ENCODE measurements at regions not wholly inside any gene's neighbourhood (a gene's known extent, or its start where the extent isn't known, plus 50 kb on each side); places are given as distances from the start of the nearest gene placed in this dataset.

GRCh38 chr3:152615681-152616080, 219.2 kb upstream of the P2RY1 start:
- H3K27me3 ChIP-seq (ENCODE audit: insufficient read depth in 3 of 3, low read length in 2 of 3), result no peaks in the 10 kb centered on the region
- no peaks in the 10 kb centered on the region for H3K4me1 ChIP-seq
- H3K9me3 ChIP-seq, result no peaks in the 10 kb centered on the region
- no peak for DNase-seq
- H3K27ac ChIP-seq, result no peak overlapping the region
- 83 to 86% (median 86%) methylated on average over 10 of the region's 10 CpGs for WGBS, 3 donors
- no peaks in the 10 kb centered on the region for H3K36me3 ChIP-seq (ENCODE audit: insufficient read depth in 1 of 2, low read depth in 1 of 2)
- no peak overlapping the region for H3K4me3 ChIP-seq
- TF ChIP-seq CTCF (IDR thresholded peaks at IDR 0.05), result no peak
- no peak for ATAC-seq
- intact Hi-C loops (cut with DNase I), result no loop called here

- Histone ChIP-seq H3K27ac (no peak overlapping the region), H3K4me3 (no peak overlapping the region), H3K4me1 (peaks cover 7% of the 10 kb centered on the region), H3K36me3 (ENCODE audit: insufficient read depth in 1 of 2, low read depth in 1 of 2) (no peaks in the 10 kb centered on the region), H3K27me3 (ENCODE audit: insufficient read depth in 3 of 3, low read length in 2 of 3) (no peaks in the 10 kb centered on the region), H3K9me3 (no peaks in the 10 kb centered on the region)
- DNase-seq (no peak), ATAC-seq (no peak)
- no peak for TF ChIP-seq CTCF (IDR thresholded peaks at IDR 0.05)
- intact Hi-C loops (cut with DNase I), result no loop called here
Measured at GRCh38 chr3:152617609-152618008, 217.3 kb upstream of the P2RY1 start.

GRCh38 chr3:152618529-152618928, 216.4 kb upstream of the P2RY1 start:
- Histone ChIP-seq H3K27ac (no peak overlapping the region), H3K4me1 (peaks cover 9% of the 10 kb centered on the region), H3K9me3 (no peaks in the 10 kb centered on the region), H3K36me3 (ENCODE audit: insufficient read depth in 1 of 2, low read depth in 1 of 2) (no peaks in the 10 kb centered on the region), H3K4me3 (no peak overlapping the region), H3K27me3 (ENCODE audit: insufficient read depth in 3 of 3, low read length in 2 of 3) (no peaks in the 10 kb centered on the region)
- no peak for TF ChIP-seq CTCF (IDR thresholded peaks at IDR 0.05)
- intact Hi-C loops (cut with DNase I), result no loop called here
- ATAC-seq, result no peak
- no peak for DNase-seq
- WGBS, 3 donors, result 84 to 100% (median 93%) methylated on average over 1 of the region's 1 CpG

- peaks cover 9% of the 10 kb centered on the region for H3K4me1 ChIP-seq
- no peak for ATAC-seq
- no peaks in the 10 kb centered on the region for H3K36me3 ChIP-seq (ENCODE audit: insufficient read depth in 1 of 2, low read depth in 1 of 2)
- no peak overlapping the region for H3K4me3 ChIP-seq
- intact Hi-C loops (cut with DNase I), result no loop called here
- DNase-seq, result no peak
- no peaks in the 10 kb centered on the region for H3K27me3 ChIP-seq (ENCODE audit: insufficient read depth in 3 of 3, low read length in 2 of 3)
- H3K9me3 ChIP-seq, result no peaks in the 10 kb centered on the region
- no peak overlapping the region for H3K27ac ChIP-seq
- 68 to 82% (median 71%) methylated on average over 3 of the region's 3 CpGs for WGBS, 3 donors
- no peak for TF ChIP-seq CTCF (IDR thresholded peaks at IDR 0.05)
Measured at GRCh38 chr3:152619691-152620090, 215.2 kb upstream of the P2RY1 start.

GRCh38 chr3:152620395-152620794, 214.5 kb upstream of the P2RY1 start:
- Histone ChIP-seq H3K36me3 (ENCODE audit: insufficient read depth in 1 of 2, low read depth in 1 of 2) (no peaks in the 10 kb centered on the region), H3K9me3 (no peaks in the 10 kb centered on the region), H3K27ac (no peak overlapping the region), H3K27me3 (ENCODE audit: insufficient read depth in 3 of 3, low read length in 2 of 3) (no peaks in the 10 kb centered on the region), H3K4me1 (peaks cover 9% of the 10 kb centered on the region), H3K4me3 (no peak overlapping the region)
- intact Hi-C loops (cut with DNase I), result no loop called here
- 52 to 66% (median 55%) methylated on average over 3 of the region's 3 CpGs for whole genome bisulfite sequencing, 3 donors
- ATAC-seq (no peak), DNase-seq (no peak)
- no peak for TF ChIP-seq CTCF (IDR thresholded peaks at IDR 0.05)

Data from psoas muscle (tissue), 7 donors.